Hepatocyte (in vitro differentiated cells): ENCODE measurements at regions not wholly inside any gene's neighbourhood (a gene's known extent, or its start where the extent isn't known, plus 50 kb on each side); places are given as distances from the start of the nearest gene placed in this dataset.

Experiments used
- CTCF ChIP-seq: fragments of 200-600 bp; sonication (generic); IDR thresholded peaks from 2 replicates; pipeline ENCODE4 v1.5.1; 2016; ENCODE audit warnings: antibody characterized with exemption, mild to moderate bottlenecking; ENCODE audit not compliant: poor library complexity
- EZH2 ChIP-seq: fragments of 200-600 bp; sonication (generic); IDR thresholded peaks from 2 replicates; pipeline ENCODE4 v1.6.1; 2016; ENCODE audit warnings: antibody characterized with exemption, mild to moderate bottlenecking, borderline replicate concordance
- EZH2phosphoT487 ChIP-seq: fragments of 200-600 bp; sonication (generic); IDR thresholded peaks from one replicate; pipeline ENCODE4 v1.6.1; 2018; ENCODE audit warnings: antibody characterized with exemption, mild to moderate bottlenecking, low read depth, moderate library complexity; ENCODE audit not compliant: unreplicated experiment, severe bottlenecking

- TF ChIP-seq CTCF (no peak), EZH2 (no peak), EZH2phosphoT487 (no peak)
Observed at GRCh38 chr12:97940105-97940504, 477.5 kb downstream of the RMST start.
